ENCODE measurements at regions not wholly inside any gene's neighbourhood (a gene's known extent, or its start where the extent isn't known, plus 50 kb on each side); places are given as distances from the start of the nearest gene placed in this dataset.

GRCh38 chr2:37583867-37584266, 87.6 kb downstream of the CDC42EP3 start:
- Histone ChIP-seq H3K36me3 (no peaks in the 10 kb centered on the region), H3K4me3 (no peak overlapping the region), H3K9me3 (no peaks in the 10 kb centered on the region), H3K27me3 (ENCODE audit: low read depth) (no peaks in the 10 kb centered on the region), H3K4me1 (peaks cover 55% of the 10 kb centered on the region), H3K27ac (no peak overlapping the region)
- DNase-seq = no peak
- no peak for TF ChIP-seq CTCF (IDR thresholded peaks at IDR 0.05)
- intact Hi-C loops (cut with DNase I) = no loop called here
- ATAC-seq = no peak

DNA sequence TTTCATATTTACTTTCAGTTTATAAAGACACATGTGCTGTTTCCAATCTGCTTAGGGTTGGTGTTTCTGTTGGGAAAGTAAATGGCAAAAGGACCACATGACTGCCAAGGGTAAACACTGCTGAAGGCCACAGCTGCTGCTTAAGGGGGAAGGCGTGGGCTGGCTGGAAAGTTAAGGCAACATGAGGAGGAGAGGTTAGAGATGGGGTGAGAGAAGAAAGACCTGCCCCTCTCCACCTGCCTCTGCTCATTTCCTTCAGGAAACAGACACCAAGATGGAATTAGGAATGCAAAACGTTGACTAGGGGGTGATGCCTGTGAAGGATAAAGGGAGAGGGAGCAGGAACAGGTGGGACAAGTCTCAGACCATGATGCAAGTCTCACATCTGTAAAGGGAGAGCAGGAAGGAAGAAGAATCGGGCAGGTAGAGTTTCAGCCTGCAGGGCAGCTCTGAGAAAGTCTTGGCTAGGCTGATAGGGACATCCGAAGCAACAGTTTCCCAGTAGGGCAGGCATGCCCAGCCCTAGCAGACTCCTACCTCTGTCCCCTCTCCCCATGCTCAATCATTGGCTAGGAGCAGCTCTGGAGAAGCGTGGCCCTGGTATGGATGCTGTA, 86.0 kb downstream of the CDC42EP3 start:
- Histone ChIP-seq H3K27me3 (ENCODE audit: low read depth) (no peaks in the 10 kb centered on the region), H3K9me3 (no peaks in the 10 kb centered on the region), H3K27ac (peak overlapping the region; percentile 56), H3K4me3 (no peak overlapping the region), H3K36me3 (no peaks in the 10 kb centered on the region), H3K4me1 (peaks cover 62% of the 10 kb centered on the region)
- DNase-seq (peak; percentile 48), ATAC-seq (peak; percentile 67 to 71)
- no peak for TF ChIP-seq CTCF (IDR thresholded peaks at IDR 0.05)
- intact Hi-C loops (cut with DNase I) = no loop called here

- TF ChIP-seq CTCF (IDR thresholded peaks at IDR 0.05) = no peak
- intact Hi-C loops (cut with DNase I) = no loop called here
- Histone ChIP-seq H3K4me1 (peaks cover 68% of the 10 kb centered on the region), H3K27me3 (ENCODE audit: low read depth) (no peaks in the 10 kb centered on the region), H3K9me3 (no peaks in the 10 kb centered on the region), H3K4me3 (no peak overlapping the region), H3K27ac (peak overlapping the region; percentile 56), H3K36me3 (no peaks in the 10 kb centered on the region)
- DNase-seq = no peak
- peak; percentile 46 to 67 for ATAC-seq
Measured at GRCh38 chr2:37585982-37586621, 85.3 kb downstream of the CDC42EP3 start.

DNA sequence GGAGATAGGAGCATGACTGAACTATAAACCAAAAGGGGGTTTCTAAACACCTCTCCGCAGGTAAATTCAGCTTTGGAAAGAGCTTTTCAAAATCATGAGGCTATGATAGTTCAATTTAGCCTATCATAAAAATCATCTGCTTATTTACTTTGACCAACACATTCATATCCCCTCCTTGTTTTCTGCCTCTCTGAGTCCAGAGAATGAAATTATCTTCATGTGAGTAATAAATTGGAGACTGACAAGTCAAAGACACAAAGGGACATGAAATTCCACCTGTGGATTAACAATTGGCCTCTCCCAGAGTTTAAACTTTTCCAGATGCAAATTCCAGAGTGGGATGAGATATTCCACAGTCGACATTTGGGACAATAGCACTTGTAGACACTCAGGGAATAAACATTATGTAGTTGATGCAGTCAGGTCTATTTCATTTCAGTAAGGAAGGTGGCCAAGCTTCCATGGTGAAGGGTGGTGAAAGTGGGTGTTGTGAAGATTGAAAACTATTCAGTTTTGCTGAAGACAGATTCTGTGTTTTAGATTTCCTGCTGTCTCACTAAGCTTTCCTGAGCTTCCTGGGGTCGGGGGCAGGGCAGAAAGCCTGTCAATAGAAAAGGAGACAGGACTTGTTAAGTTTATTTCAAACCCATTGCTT, 84.7 kb downstream of the CDC42EP3 start:
- DNase-seq (no peak), ATAC-seq (no peak)
- H3K27ac ChIP-seq = peak overlapping the region; percentile 56
- no peak for TF ChIP-seq CTCF (IDR thresholded peaks at IDR 0.05)
- intact Hi-C loops (cut with DNase I) = no loop called here
- H3K36me3 ChIP-seq = no peaks in the 10 kb centered on the region
- peaks cover 70% of the 10 kb centered on the region for H3K4me1 ChIP-seq
- H3K27me3 ChIP-seq (ENCODE audit: low read depth) = no peaks in the 10 kb centered on the region
- no peak overlapping the region for H3K4me3 ChIP-seq
- no peaks in the 10 kb centered on the region for H3K9me3 ChIP-seq

GRCh38 chr2:37587817-37588216, 83.6 kb downstream of the CDC42EP3 start:
- intact Hi-C loops (cut with DNase I) = no loop called here
- Histone ChIP-seq H3K27ac (no peak overlapping the region), H3K4me1 (peaks cover 70% of the 10 kb centered on the region)

More at GRCh38 chr2:37587817-37588216, 83.6 kb downstream of the CDC42EP3 start:
- Histone ChIP-seq H3K27me3 (ENCODE audit: low read depth) (no peaks in the 10 kb centered on the region), H3K9me3 (no peaks in the 10 kb centered on the region), H3K36me3 (no peaks in the 10 kb centered on the region), H3K4me3 (no peak overlapping the region)
- ATAC-seq = no peak
- DNase-seq = no peak
- TF ChIP-seq CTCF (IDR thresholded peaks at IDR 0.05) = no peak

All from lower lobe of right lung (tissue), 2 donors.